Testis (tissue), 2 donors: ENCODE measurements at regions not wholly inside any gene's neighbourhood (a gene's known extent, or its start where the extent isn't known, plus 50 kb on each side); places are given as distances from the start of the nearest gene placed in this dataset.

Experiments used
- DNase-seq: peaks from one replicate; pipeline ENCODE4 v3.0.0-alpha.2; 2019
- H3K27ac ChIP-seq, 2 donors: fragments of 200-600 bp; sonication (generic); one replicate each; pipeline ENCODE4 v1.5.1; 2019
- H3K27me3 ChIP-seq: fragments of 200-600 bp; sonication (generic); one replicate; pipeline ENCODE4 v1.5.1; 2019
- H3K36me3 ChIP-seq: fragments of 200-600 bp; sonication (generic); one replicate; pipeline ENCODE4 v1.5.1; 2017; ENCODE audit warnings: low read depth; ENCODE audit errors: missing control alignments
- H3K4me1 ChIP-seq: fragments of 200-600 bp; sonication (generic); one replicate; pipeline ENCODE4 v1.5.1; 2019
- H3K4me3 ChIP-seq, 2 donors: fragments of 200-600 bp; sonication (generic); one replicate each; pipeline ENCODE4 v1.5.1; 2017 to 2019
- H3K9me3 ChIP-seq: fragments of 200-600 bp; sonication (generic); one replicate; pipeline ENCODE4 v1.5.1; 2017
- CTCF ChIP-seq, 3 experiments: fragments of 450-650 bp in 2 of 3; fragments of 200-600 bp in 1 of 3; sonication (generic) in 1 of 3; IDR thresholded peaks; one replicate each; pipeline ENCODE4 v1.5.1; 2016 to 2019; ENCODE audit warnings: antibody characterized with exemption in 3 of 3, mild to moderate bottlenecking in 2 of 3, moderate library complexity in 1 of 3
- POLR2A ChIP-seq: fragments of 450-650 bp; IDR thresholded peaks from one replicate; pipeline ENCODE4 v1.6.1; 2017; ENCODE audit warnings: antibody characterized with exemption, mild to moderate bottlenecking, moderate library complexity
- WGBS, 2 donors: methylation state at CpG; one replicate each; pipeline ENCODE4 v1.1.5; 2018; 5-methylcytosine and 5-hydroxymethylcytosine counted together
- intact Hi-C: fragments of 100-400 bp; cut with DNase I; formaldehyde crosslinking; loops from one replicate; pipeline ENCODE4 v1.15.1; 2023; ENCODE audit warnings: low total_unique reads

DNA sequence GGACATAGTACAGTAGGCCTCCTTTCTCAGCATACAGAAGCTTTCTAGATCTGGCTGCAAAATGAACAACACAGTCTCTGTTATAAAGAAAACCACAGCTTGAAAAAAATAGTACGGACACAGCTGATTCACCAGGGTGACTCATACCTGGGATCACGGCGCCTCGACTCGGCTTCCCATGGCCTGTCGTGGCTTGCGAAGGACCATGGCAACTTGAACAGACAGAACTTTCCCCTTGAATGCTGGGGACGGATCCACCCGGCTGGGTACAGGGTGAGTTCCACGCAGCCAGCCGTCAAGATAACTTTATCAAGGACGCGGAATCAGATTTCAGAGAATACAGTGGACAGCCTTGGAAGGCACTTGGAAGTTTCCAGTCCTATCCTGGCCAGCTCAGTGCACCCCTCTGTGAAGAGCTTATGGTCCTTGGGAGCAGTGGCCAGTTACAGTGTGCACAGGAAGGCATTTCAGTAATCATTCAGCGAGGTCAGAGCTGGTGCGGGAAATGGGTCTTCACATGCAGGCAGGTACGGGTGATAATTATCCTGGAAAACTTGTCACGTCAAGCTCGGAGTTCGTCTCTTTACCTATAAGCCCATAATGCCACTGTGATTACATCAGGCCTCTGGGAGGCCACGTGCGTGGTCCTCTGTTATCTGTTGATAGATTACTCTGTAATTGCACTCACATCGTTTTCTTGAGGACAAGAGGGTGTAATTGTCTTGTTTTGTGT, 57.9 kb upstream of the MAF start:
- Histone ChIP-seq H3K27me3 (no peaks in the 10 kb centered on the region), H3K4me1 (no peaks in the 10 kb centered on the region), H3K9me3 (no peaks in the 10 kb centered on the region), H3K27ac (no peak overlapping the region), H3K4me3 (no peak overlapping the region), H3K36me3 (no peaks in the 10 kb centered on the region)
- 84 to 90% methylated on average over 22 of the region's 22 CpGs for WGBS, 2 donors
- intact Hi-C loops: no loop called here
- no peak for TF ChIP-seq POLR2A
- no peak for TF ChIP-seq CTCF (IDR thresholded peaks at IDR 0.05)
- DNase-seq: no peak

- DNase-seq: no peak
Measured at GRCh38 chr16:79656553-79657115, 56.1 kb upstream of the MAF start.

DNA sequence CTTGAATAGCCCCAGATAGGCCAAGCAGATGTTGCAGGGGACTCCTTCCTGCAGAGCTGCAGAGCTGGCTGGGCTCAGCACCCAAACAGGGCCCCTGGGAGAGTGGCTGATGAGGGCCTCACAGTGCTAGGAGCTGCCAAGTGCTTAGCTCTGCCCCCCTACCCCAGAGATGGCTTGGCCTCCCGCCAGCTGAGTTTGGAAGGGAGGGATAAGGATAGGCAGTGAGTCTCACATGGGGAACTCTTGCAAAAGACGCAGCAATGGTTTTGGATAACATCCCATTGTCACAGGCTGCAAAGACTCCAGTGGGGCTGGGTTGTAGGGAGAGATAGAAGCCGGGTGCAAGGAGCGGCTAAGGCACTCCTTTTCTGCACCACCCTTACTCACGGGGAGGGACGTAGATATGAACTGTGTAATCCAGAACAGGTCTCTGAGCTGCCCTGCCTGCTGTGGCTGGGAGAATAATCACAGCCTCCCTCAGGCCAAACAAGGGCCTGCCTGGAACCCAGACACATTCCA, 52.9 kb upstream of the MAF start:
- Histone ChIP-seq H3K4me3 (no peak overlapping the region), H3K4me1 (no peaks in the 10 kb centered on the region), H3K9me3 (no peaks in the 10 kb centered on the region), H3K27ac (no peak overlapping the region), H3K36me3 (no peaks in the 10 kb centered on the region), H3K27me3 (no peaks in the 10 kb centered on the region)
- DNase-seq: peak; percentile 17
- intact Hi-C loops: no loop called here
- WGBS, 2 donors: 38 to 53% methylated on average over 6 of the region's 6 CpGs
- TF ChIP-seq POLR2A: no peak
- no peak for TF ChIP-seq CTCF (IDR thresholded peaks at IDR 0.05)

More at GRCh38 chr16:79656553-79657115, 56.1 kb upstream of the MAF start:
- Histone ChIP-seq H3K27ac (no peak overlapping the region), H3K4me1 (no peaks in the 10 kb centered on the region), H3K4me3 (no peak overlapping the region), H3K36me3 (no peaks in the 10 kb centered on the region), H3K9me3 (no peaks in the 10 kb centered on the region), H3K27me3 (no peaks in the 10 kb centered on the region)
- 94 to 95% methylated on average over 6 of the region's 6 CpGs for WGBS, 2 donors
- intact Hi-C loops: no loop called here
- TF ChIP-seq POLR2A (no peak), CTCF (IDR thresholded peaks at IDR 0.05) (no peak)

- Histone ChIP-seq H3K27ac (no peak overlapping the region), H3K27me3 (no peaks in the 10 kb centered on the region), H3K36me3 (no peaks in the 10 kb centered on the region), H3K4me1 (no peaks in the 10 kb centered on the region), H3K9me3 (no peaks in the 10 kb centered on the region), H3K4me3 (no peak overlapping the region)
- 78 to 88% methylated on average over 6 to 7 of the region's 7 CpGs for WGBS, 2 donors
- DNase-seq: no peak
- TF ChIP-seq CTCF (IDR thresholded peaks at IDR 0.05): no peak
- TF ChIP-seq POLR2A: no peak
- intact Hi-C loops: no loop called here
Measured at GRCh38 chr16:79651363-79651762, 50.8 kb upstream of the MAF start.
